Stimulated activated CD4-positive, alpha-beta T cell treated with anti-CD3 and anti-CD28 coated beads, Interleukin-15, amount 100 ng/mL, for 1 hour (primary cell): ENCODE measurements at regions not wholly inside any gene's neighbourhood (a gene's known extent, or its start where the extent isn't known, plus 50 kb on each side); places are given as distances from the start of the nearest gene placed in this dataset.

Experiments used
- DNase-seq, 2 donors: peaks; one replicate each; pipeline ENCODE4 v3.0.0-alpha.2; 2020; ENCODE audit warnings: low read depth in 1 of 2, low spot score in 1 of 2

DNA sequence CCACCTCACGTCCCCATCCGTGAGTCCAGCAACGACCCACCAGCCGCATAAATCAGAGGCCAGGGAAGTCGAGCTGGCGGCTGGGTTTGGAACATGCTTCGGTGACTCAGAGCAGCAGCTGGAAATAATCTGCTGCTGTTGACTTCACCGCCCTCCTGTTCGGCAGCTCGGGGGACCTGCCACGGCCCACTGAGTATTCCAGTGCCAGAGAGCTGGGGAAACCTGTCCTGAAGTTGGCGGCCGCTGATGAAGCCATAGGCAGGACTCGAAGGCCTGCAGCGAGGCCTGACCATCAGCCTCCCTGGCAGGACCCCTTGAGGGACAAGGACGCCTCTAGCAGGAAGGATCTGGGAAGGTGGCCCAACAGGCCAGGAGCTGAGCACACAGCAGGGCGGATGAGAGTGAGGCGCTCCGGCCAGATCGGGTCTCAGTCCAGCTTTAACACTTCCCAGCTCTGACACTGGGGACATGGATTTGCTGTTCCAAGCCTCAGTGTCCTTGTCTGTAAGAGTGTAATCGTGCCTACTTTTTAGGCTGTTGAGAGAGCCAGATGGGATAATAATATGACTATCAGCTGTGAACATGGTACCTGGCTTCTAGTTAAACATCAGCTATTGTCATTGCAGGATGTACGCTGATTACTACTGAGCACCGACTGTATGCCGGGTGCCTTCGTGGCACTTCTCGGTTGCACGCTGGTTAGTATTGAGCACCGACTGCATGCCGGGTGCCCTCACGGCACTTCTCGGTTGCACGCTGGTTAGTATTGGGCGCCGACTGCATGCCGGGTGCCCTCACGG, 50.4 kb upstream of the CIBAR2 start:
- DNase-seq = no peak

- no peak for DNase-seq
These were observed 51.2 kb upstream of the CIBAR2 start for GRCh38 chr16:85163278-85164112.

DNA sequence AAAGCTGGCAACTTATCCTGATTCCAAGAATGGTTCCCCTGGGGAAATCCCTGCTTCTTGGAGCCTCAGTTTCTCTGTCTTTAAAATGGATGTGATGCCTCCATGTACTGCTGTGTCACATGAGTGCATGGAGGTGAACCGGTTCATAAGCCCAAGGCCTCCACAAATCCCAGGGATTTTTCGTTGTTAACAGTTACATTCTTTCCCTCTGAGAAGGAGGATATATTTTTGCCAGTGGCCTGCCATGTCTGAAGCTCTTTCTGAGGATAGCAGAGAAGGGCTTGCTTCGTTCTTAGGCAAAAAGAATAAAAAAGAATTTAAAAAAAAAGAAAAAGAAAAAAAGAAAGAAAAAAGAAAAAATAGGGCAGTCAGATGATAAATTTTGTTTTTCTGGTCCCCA, 52.2 kb upstream of the CIBAR2 start:
- DNase-seq = no peak

DNA sequence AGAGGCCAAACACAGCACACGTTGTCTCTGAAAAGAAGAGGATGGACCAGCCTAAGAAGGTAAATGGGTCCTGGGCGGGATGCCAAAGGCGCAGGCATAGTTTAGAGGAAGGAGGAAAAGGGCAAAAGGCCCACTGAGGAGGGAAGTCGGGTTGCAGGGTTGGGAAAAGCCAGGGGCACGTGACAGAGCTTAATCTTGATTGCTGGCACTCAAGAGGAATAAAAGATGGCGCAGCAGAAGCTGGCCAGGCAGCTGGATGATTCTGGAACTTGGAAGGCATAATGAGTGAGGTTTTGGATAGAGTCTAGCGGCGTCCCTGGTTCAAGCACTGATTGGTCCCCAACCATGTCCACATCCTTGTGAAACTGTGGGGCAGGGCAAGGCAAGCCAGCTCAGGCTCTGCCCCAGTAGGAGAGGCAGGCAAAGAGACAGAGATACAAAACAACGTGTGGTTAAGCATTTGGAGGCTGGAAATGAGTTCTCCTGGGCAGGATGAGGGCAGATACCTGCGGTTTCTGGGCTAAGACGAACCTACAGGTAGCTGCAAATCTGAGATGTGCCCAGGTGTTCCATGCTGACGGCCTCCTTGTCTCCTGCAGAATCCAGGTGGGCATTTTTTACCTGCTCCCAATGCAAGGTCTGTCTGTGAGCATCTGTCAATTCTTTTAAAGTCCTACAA, 52.7 kb upstream of the CIBAR2 start:
- no peak for DNase-seq

GRCh38 chr16:85165781-85166180, 53.5 kb upstream of the CIBAR2 start:
- no peak for DNase-seq

DNA sequence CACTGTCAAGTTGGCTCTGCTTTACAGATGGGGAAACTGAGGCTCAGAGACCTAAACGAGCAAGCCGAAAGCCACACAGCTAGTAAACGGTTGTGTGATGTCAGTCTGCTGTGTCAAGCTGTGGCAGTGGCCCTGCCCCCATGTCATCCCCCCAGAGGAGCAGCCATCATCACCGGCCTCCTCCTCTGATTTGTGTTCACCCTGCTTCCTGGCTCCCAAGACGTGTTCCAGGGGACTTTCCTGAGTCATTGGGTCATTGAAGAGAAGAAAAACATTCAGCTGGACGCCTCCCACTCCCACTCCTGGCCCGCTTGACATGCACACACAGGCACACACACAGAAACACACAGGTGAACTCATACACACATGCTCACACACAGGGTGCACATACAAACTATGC, 54.0 kb upstream of the CIBAR2 start:
- no peak for DNase-seq

DNA sequence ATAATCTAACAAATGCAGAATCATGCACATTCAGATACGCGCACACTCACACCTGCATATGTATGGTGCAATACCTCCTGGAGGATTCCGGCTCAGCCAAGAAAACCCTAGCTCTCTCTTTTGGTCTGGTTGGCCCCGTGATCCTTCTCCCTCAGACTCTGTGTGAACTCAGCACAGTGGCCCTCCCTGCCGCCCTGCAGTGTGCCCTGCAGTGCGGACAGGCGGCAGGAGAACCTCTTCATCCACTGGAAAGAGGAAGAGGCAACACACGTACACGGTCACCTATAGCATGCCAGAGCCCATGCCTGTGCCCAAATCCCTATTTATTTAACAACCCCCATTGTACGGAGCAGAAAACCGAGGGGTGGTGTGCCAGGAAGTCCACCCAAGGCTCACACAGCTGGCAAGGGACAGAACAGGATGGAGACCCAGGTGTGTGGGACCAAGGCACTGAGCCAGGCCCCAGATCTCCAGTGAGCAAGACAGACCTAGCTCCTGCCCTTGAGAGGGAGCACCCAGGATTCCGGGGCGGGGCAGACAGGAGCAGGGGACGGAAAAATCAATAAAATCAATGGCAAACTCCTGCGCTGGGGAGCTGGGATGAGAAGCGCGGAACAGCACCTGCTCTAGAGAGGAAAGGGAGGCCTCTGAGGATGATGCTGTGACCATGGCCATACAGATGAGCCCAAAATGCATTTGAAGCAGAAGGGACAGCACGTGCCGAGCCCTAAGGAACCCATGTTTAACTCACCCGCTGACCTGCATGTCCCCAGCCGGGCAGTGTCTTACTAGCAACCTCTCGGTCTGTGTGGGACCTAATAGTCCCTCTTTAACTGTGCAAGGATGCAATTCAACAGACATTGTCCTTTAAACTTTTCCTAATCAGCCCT, 54.7 kb upstream of the CIBAR2 start:
- DNase-seq = no peak

DNA sequence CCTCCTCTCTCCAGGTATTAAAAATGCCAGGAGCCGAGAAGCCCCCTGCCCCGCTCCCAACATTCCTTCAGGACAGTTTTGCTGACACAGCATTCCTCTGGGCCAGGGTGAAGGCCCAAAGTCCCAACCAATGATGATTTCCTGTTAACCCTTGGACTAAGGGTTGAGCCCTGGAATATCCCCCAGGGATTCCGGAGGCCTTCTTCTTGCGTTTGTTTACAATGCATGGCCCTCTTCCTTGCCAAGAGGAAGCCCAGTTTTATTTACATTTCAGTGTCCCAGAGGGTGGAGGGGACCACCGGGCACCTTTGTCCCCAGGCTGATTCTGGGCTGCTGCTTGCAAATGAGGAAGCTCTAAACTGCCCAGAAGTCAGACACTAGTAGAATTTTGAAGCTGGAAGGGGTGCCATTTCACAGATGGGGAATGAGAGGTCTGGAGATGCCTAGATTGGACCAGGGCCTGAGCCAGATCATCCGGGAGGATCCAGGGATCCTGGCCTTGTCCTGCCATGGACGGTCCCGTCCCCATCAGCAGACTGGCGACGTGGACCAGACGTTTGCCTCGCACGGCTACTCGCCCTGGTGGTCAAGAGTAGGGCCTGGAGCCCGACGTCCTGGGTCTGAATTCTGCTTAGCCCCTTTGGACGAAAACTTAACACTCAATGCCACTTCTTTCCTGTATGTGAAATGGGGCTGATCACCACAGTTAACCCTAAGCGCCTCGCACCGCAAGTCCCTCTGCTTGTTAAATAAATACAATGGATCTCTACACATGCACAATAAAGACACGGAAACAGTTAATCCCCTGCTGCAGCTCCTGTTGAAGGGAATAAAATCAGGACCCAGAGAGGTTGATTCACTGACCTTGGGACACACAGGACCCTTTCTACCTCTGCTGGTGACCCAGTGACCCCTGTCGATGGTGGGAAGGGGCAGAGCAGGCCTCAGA, 55.6 kb upstream of the CIBAR2 start:
- no peak for DNase-seq

DNA sequence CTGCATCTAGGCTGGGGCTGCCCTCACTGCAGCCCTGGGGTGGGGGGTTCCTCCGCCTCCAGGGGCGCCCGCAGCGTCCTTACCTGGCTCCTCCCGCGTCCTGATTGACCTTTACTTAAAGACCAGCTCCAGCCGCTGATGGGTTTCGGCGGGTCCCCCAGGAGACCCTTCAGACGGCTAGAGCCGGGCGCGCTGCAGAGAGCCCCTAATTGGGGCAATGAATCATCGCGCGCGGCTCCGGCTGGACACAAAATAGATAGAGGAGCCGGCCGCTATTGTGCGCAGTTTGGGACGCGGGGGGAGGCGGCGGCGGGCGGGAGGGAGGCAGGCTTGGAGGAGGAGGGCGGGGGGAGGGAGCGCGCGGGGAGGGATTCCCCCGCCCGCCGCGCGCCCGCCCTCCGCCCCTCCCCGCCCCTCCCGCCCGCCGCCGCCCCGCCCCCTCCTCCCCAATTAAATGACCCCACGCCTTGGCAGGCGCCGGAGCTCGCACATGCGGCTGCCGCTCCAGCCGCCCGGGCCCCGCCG, 56.5 kb upstream of the CIBAR2 start:
- DNase-seq = no peak

- DNase-seq = no peak
These were observed 57.2 kb upstream of the CIBAR2 start for GRCh38 chr16:85169333-85170065.

DNA sequence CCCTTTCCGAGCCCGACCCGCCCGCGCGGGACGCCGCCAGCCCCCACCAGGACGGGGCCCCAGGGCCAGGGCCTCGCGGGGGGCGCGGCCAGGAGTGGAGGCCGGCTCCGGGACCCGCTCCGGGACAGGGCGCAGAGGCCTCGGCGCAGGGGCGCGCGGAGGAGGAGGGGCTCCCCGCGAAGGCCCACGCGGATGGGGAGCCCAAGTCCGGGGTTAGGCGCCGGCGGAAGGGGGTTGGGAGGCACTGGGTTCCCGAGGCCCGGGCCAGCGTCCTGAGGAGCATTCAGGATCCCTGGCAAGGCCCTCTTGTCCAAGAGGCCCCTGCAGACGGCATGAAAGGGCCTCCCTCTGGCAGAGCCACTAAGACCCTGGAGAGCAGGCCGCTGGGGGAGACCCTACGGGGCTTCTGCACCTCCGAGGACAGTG, 57.8 kb upstream of the CIBAR2 start:
- no peak for DNase-seq

DNA sequence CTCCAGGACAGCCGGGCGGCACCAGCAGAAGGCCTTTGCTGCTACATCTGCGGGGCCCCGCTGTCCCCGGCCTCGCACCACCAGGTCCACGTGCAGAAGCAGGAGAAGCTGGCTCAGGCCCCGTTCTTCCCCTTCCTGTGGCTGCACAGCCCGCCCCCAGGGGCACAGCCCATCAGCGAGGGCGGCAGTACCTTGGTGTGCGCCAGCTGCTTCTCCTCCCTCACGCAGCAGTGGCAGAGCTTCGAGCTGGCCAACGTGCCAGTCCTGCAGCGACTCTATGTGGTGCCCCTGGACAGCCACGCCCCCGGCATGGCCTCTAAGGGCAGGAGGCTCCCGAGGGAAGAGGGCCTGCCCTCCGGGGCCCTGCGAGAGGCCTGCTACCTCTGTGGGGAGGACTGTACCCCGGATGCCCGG, 58.3 kb upstream of the CIBAR2 start:
- DNase-seq = no peak

DNA sequence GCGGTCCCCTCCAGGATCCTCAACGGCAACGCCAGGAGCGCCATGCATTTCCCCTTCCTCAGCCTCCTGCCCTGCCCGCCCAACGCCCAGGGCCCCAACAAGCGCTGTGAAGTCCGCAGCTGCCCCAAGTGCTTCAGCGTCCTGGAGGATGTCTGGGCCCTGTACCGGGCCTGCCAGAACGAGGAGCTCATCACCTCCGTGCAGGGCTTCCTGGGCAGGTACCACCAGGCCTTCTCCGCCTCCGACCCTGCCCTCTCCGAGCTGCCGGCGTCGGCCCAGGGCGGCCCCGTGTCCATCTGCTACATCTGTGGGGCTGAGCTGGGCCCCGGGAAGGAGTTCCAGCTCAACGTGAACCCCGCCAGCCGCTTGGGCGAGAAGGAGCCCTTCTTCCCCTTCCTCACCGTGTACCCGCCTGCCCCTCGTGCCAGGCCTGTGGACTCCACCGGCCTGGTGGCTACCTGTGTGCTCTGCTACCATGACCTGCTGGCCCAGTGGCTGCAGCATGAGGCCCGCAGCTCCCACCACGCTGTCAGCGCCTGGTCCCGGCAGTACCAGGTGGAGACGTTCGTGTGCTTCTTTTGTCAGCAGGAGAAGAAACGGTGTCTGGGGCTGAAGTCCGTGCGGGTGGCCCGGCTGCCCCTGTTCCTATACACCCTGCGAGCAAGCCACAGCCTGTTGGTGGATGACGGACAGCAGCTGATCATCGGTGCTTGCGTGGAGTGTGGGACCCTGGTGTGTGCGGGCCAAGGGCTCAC, 58.9 kb upstream of the CIBAR2 start:
- no peak for DNase-seq

DNA sequence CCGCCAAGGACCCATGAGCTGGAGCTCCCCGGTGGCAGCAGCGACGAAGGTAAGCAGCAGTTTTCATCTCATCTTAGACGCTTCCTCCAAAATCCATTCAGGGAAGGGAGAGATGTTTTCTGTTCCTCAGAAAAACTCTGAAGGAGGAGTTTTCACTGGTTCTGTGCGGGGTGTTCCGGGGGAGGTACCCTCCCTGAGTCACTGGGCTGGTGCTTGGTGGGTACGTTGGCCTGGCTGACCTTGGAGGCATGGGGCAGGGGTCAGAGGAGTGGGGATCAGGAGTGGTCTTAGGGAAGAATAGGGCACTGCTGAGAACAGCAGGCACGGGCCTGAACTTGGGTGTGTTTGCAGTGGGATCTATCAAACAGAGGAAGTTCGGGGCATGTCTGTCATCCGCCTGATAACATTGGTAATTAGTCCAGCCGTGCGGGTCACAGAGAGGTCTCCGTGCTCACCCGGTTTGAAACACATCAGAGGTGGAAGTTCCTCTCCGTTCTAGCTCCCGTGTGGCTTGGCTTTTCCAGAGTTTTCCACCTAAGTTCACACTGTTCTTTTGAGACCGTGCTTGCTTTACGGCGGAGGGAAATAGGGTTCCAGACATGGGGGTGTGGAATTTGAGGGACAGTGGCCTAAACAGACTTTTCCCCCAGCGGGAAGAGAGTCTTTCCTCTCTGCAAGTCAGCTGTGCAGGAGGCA, 59.6 kb upstream of the CIBAR2 start:
- DNase-seq = no peak

DNA sequence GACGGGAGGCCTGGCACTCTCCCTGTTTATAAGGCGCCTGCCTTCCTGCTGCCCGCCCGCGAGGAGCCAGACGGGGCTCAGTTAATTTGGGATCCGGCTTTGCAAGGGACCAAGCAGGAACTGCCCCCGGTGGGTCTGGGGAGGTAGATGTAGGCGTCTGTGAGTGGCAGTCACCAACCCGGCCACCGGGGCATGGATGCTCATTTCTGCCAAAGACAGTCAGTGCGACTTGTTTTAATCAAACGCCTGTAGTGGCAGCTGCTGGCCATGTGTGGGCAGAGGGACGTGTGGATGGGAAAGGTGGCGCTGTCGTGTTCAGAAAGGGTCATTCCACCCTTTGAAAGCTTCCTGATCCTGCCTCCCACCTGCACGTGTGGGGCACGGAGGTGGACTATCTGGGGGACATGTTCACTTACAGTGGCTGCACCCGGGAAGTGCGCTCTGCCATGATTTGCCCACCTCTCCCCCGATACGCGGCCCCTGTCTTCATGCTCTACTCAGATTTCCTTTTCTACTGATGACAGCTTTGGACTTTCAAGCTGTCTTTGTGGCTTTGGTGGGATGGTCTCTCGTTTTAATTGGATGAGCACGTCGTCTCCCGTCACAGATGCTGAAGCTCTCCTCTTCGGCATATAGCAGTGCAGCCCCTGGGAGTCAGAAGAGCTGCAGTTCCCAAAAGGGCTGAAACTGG, 60.3 kb upstream of the CIBAR2 start:
- DNase-seq = no peak

- no peak for DNase-seq
These were observed 61.1 kb upstream of the CIBAR2 start for GRCh38 chr16:85173146-85173980.
